Heart right ventricle (tissue), 16 donors: ENCODE measurements at regions not wholly inside any gene's neighbourhood (a gene's known extent, or its start where the extent isn't known, plus 50 kb on each side); places are given as distances from the start of the nearest gene placed in this dataset.

Source experiments
- ATAC-seq, 8 donors: fragments of 200-7000 bp; cut with Tn5 transposase; one replicate each; pipeline ENCODE4 v1.9.1; 2020; ENCODE audit warnings: mild to moderate bottlenecking in 8 of 8, moderate library complexity in 8 of 8, moderate number of reproducible peaks in 1 of 8
- DNase-seq, 2 donors: peaks; one replicate each; pipeline ENCODE4 v3.0.0-alpha.2; 2020
- H3K27ac ChIP-seq, 10 donors: fragments of 200-600 bp; sonication (generic) in 2 of 10; one replicate each; pipeline versions ENCODE4 v1.5.0 to v1.8.0; 2020 to 2022; ENCODE audit warnings: mild to moderate bottlenecking in 3 of 10
- H3K27me3 ChIP-seq, 7 donors: fragments of 200-600 bp; one replicate each; pipeline ENCODE4 v1.8.0; 2021 to 2022; ENCODE audit warnings: mild to moderate bottlenecking in 2 of 7
- H3K36me3 ChIP-seq, 9 donors: fragments of 200-600 bp; sonication (generic) in 1 of 9; one replicate each; pipeline versions ENCODE4 v1.5.0 to v1.8.0; 2020 to 2022; ENCODE audit warnings: mild to moderate bottlenecking in 2 of 9
- H3K4me1 ChIP-seq, 9 donors: fragments of 200-600 bp; sonication (generic) in 1 of 9; one replicate each; pipeline versions ENCODE4 v1.5.0 to v1.8.0; 2020 to 2022; ENCODE audit warnings: mild to moderate bottlenecking in 4 of 9
- H3K4me3 ChIP-seq, 10 donors: fragments of 200-600 bp; sonication (generic) in 2 of 10; one replicate each; pipeline versions ENCODE4 v1.5.0 to v1.8.0; 2020 to 2022; ENCODE audit warnings: mild to moderate bottlenecking in 7 of 10, moderate library complexity in 2 of 10
- H3K9me3 ChIP-seq, 11 donors: fragments of 200-600 bp in 10 of 11; sonication (generic) in 2 of 11; one replicate each; pipeline versions ENCODE4 v1.5.0 to v1.8.0; 2013 to 2022; ENCODE audit warnings: mild to moderate bottlenecking in 2 of 11, control low read depth in 1 of 11, moderate library complexity in 1 of 11
- WGBS, 2 donors: extraction: QIAGEN DNeasy Blood & Tissue Kit; methylation state at CpG; one replicate each; pipeline ENCODE4 v1.1.7; 2013; ENCODE audit warnings: inconsistent platforms in 1 of 2; 5-methylcytosine and 5-hydroxymethylcytosine counted together
- intact Hi-C, 10 donors: fragments of 100-400 bp; cut with DNase I; formaldehyde crosslinking; loops; one replicate each; pipeline versions ENCODE4 v1.11.1 to v1.14.2; 2022
- TF ChIP-seq, protein P1 (sequence below), 9 donors: fragments of 200-600 bp; sonication (generic) in 2 of 9; IDR thresholded peaks; one replicate each; pipeline versions ENCODE4 v1.5.0 to v1.8.0; 2021 to 2022; ENCODE audit warnings: antibody characterized with exemption in 9 of 9, mild to moderate bottlenecking in 5 of 9, moderate library complexity in 1 of 9
- donor health status: Arrhythmogenic right ventricular cardiomyopathy.
- donor health status: ischemic (EF 13 %, LVEDD 7.1; RV severe dilation, severe dysfunction).
- donor health status: healthy with polysubstance abuse.
- donor health status: DM: no; HTN: yes; CAD: no.
- donor health status: DM: no; HTN: no; CAD: no.
- donor health status: ischemic (EF 25% LVEDD 6.9; RV normal size, moderate dysfunction).
- donor health status: ischemic (EF 25% LVEDD 5.7; RV mildly dilated, moderate dysfunction).
- donor health status: healthy.
- donor health status: DM: yes; HTN: yes; CAD: no.
- donor health status: Ischemic cardiomyopathy.
- donor health status: ischemic (EF 35%, LVEDD 5.7; RV mildly dilated, moderate dysfunction).
- donor health status: nonischemic (EF 11% LVEDD 7.7; RV severe dilation, severe dysfunction).
- donor health status: DM: yes; HTN: yes; CAD: no.
- donor health status: PGD.
- donor health status: ischemic (EF 29% LVEDD 5.4; RV normal size, mild dysfunction).
- donor health status: nonischemic (EF 23%, LVEDD 6.1; RV moderate dilation, normal function).

DNA sequence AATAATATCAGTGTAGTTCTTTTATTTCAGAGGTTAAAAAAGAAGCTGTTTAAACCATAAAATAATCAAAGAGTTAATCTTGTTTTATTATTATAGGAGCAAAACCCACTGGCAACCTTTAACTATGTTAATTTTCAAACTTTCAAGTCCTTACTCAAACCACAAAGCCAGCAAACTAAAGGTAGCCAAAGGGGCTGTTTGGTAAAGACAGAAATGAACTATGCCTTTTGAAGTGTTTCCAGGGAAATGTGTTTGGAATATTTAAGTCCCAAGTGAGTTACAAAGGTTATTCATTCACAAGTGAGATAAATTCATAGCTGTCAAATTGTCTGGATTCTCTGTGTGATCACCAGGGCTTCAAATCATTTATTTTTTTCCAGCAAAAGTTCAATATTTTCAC lies 264.7 kb downstream of the MZT1 start:
- TF ChIP-seq, protein P1, sequence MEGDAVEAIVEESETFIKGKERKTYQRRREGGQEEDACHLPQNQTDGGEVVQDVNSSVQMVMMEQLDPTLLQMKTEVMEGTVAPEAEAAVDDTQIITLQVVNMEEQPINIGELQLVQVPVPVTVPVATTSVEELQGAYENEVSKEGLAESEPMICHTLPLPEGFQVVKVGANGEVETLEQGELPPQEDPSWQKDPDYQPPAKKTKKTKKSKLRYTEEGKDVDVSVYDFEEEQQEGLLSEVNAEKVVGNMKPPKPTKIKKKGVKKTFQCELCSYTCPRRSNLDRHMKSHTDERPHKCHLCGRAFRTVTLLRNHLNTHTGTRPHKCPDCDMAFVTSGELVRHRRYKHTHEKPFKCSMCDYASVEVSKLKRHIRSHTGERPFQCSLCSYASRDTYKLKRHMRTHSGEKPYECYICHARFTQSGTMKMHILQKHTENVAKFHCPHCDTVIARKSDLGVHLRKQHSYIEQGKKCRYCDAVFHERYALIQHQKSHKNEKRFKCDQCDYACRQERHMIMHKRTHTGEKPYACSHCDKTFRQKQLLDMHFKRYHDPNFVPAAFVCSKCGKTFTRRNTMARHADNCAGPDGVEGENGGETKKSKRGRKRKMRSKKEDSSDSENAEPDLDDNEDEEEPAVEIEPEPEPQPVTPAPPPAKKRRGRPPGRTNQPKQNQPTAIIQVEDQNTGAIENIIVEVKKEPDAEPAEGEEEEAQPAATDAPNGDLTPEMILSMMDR (IDR thresholded peaks at IDR 0.05) = no peak
- no peaks in the 10 kb centered on the region for H3K27me3 ChIP-seq
- H3K36me3 ChIP-seq = no peaks in the 10 kb centered on the region
- intact Hi-C loops = no loop called here
- DNase-seq (no peak), ATAC-seq (no peak)
- H3K27ac ChIP-seq = no peak overlapping the region
- peaks cover 0 to 14% (median 0%) of the 10 kb centered on the region in 9 donors for H3K4me1 ChIP-seq
- H3K4me3 ChIP-seq = no peak overlapping the region
- H3K9me3 ChIP-seq = no peaks in the 10 kb centered on the region

- Histone ChIP-seq H3K27ac (no peak overlapping the region), H3K4me1 (peaks cover 0 to 14% (median 0%) of the 10 kb centered on the region in 9 donors), H3K4me3 (no peak overlapping the region), H3K9me3 (no peaks in the 10 kb centered on the region), H3K36me3 (no peaks in the 10 kb centered on the region), H3K27me3 (no peaks in the 10 kb centered on the region)
- no peak for ATAC-seq
- DNase-seq = no peak
- TF ChIP-seq, protein P1 (IDR thresholded peaks at IDR 0.05) = no peak
- intact Hi-C loops = no loop called here
Measured at GRCh38 chr13:72462166-72462565, 265.3 kb downstream of the MZT1 start.

DNA sequence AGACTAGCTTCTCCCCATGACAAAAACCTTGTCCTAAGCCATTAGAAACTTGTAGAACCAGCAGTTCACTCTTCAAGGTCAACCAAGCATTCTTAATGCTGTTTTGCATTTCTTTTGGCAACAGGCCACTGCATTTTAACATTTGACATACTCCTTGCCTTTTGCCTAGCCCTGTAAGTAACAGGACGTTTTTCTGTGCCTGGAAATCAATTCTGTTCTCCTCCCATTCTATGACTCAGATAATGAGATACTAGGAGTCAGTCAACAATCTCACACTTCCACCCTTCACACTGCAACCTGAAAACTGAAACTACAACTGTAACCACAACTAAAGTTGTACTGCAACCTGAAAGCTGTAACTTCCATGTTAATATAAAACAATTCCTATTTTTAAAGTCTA lies 268.7 kb downstream of the MZT1 start:
- DNase-seq (no peak), ATAC-seq (no peak)
- H3K9me3 ChIP-seq = peaks cover 0 to 2% (median 0%) of the 10 kb centered on the region in 11 donors
- WGBS, 2 donors = 5 to 8% methylated on average over 1 of the region's 1 CpG
- intact Hi-C loops = no loop called here
- TF ChIP-seq, protein P1 (IDR thresholded peaks at IDR 0.05) = no peak
- no peak overlapping the region for H3K4me3 ChIP-seq
- H3K27ac ChIP-seq = no peak overlapping the region
- H3K36me3 ChIP-seq = no peaks in the 10 kb centered on the region
- peaks cover 0 to 10% (median 0%) of the 10 kb centered on the region in 9 donors for H3K4me1 ChIP-seq
- H3K27me3 ChIP-seq = no peaks in the 10 kb centered on the region

DNA sequence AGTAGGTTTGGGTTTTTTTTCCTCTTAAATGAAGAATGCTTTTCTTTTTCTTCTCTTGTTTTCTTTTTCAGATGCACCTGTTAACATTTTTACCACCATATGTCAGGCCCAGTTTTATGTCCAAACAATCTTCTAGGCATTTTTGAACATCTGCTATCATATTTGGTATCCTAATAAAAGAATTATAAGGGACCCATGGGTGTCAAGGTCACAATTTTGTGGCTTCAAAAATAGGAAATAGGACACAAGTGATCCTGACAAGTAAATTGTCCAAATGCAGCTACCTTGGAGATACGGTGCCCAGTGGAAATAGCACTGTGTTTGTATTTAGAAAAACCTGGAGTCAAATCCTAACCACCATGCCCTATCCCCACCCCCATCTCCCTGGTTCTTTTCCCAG lies 270.3 kb downstream of the MZT1 start:
- DNase-seq (no peak), ATAC-seq (no peak)
- intact Hi-C loops = no loop called here
- WGBS, 2 donors = 91 to 92% methylated on average over 1 of the region's 1 CpG
- Histone ChIP-seq H3K27ac (no peak overlapping the region), H3K27me3 (no peaks in the 10 kb centered on the region), H3K4me1 (peaks cover 0 to under 1% (median 0%) of the 10 kb centered on the region in 9 donors), H3K9me3 (peaks cover 0 to 2% (median 0%) of the 10 kb centered on the region in 11 donors), H3K4me3 (no peak overlapping the region), H3K36me3 (no peaks in the 10 kb centered on the region)
- TF ChIP-seq, protein P1 (IDR thresholded peaks at IDR 0.05) = no peak

GRCh38 chr13:72456486-72456885 lies 270.9 kb downstream of the MZT1 start:
- no peaks in the 10 kb centered on the region for H3K36me3 ChIP-seq
- no peak overlapping the region for H3K27ac ChIP-seq
- intact Hi-C loops = no loop called here
- WGBS, 2 donors = 57 to 66% methylated on average over 2 of the region's 2 CpGs
- H3K4me1 ChIP-seq = no peaks in the 10 kb centered on the region
- DNase-seq = no peak
- peaks cover 0 to 2% (median 0%) of the 10 kb centered on the region in 11 donors for H3K9me3 ChIP-seq
- ATAC-seq = no peak
- TF ChIP-seq, protein P1 (IDR thresholded peaks at IDR 0.05) = no peak
- H3K27me3 ChIP-seq = no peaks in the 10 kb centered on the region
- no peak overlapping the region for H3K4me3 ChIP-seq
